ENCODE measurements at regions not wholly inside any gene's neighbourhood (a gene's known extent, or its start where the extent isn't known, plus 50 kb on each side); places are given as distances from the start of the nearest gene placed in this dataset.
A peak's percentile ranks its signal among the peaks of the same experiment; 100 is the strongest.

DNA sequence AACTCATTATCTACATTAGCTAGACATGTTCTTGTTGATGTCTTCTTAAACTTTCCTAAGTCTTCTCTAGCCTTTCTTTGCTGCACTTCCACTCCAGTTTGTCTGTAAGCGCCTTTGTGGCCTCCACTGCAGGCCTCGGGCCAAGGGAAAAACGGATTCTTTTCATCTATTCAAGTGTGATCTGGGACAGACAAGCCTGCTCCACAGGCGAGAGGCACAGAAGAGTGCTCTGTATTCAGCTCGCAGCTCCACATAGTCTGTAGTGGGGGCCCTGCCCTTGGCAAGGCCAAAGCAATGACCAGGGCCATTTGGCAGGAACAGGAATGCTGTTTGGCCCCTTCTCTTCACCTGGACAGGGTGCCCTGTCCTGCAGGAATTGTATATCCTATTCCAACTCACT, 84.1 kb upstream of the BARX2 start:
- POLR2A ChIA-PET (ENCODE audit: unreplicated experiment) = interaction anchor here (0.7 kb wide), 1 partner anchor 34 kb away, joined by 4 read pairs; no protein-coding TSS in a partner anchor
- CTCF ChIA-PET = no interaction called here
- H3K36me3 ChIP-seq (ENCODE audit: low read depth, low read length) = no peaks in the 10 kb centered on the region
- no peaks in the 10 kb centered on the region for H3K9me3 ChIP-seq (ENCODE audit: low read length)
- H3K27me3 ChIP-seq (ENCODE audit: low read length) = no peaks in the 10 kb centered on the region
- TF ChIP-seq, protein P1, sequence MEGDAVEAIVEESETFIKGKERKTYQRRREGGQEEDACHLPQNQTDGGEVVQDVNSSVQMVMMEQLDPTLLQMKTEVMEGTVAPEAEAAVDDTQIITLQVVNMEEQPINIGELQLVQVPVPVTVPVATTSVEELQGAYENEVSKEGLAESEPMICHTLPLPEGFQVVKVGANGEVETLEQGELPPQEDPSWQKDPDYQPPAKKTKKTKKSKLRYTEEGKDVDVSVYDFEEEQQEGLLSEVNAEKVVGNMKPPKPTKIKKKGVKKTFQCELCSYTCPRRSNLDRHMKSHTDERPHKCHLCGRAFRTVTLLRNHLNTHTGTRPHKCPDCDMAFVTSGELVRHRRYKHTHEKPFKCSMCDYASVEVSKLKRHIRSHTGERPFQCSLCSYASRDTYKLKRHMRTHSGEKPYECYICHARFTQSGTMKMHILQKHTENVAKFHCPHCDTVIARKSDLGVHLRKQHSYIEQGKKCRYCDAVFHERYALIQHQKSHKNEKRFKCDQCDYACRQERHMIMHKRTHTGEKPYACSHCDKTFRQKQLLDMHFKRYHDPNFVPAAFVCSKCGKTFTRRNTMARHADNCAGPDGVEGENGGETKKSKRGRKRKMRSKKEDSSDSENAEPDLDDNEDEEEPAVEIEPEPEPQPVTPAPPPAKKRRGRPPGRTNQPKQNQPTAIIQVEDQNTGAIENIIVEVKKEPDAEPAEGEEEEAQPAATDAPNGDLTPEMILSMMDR (conservative IDR thresholded peaks at IDR 0.05; ENCODE audit: low read depth, low read length) = no peak
- TF ChIP-seq EZH2phosphoT487 (IDR thresholded peaks at IDR 0.05; ENCODE audit: borderline replicate concordance, low read length) = no peak
- no peak overlapping the region for H3K9ac ChIP-seq (ENCODE audit: low read length)
- ATAC-seq (no peak), DNase-seq (no peak)
- H4K20me1 ChIP-seq (ENCODE audit: low read length) = no peaks in the 10 kb centered on the region
- no peak overlapping the region for H3K4me2 ChIP-seq (ENCODE audit: low read length)
- no TSS peak for BruUV-seq (replicated peaks)
- no peak overlapping the region for H3K4me3 ChIP-seq (ENCODE audit: low read length)
- peaks cover 10% of the 10 kb centered on the region for H3K4me1 ChIP-seq (ENCODE audit: insufficient read depth, low read length)
- H3K79me2 ChIP-seq (ENCODE audit: low read length) = no peaks in the 10 kb centered on the region
- no peak overlapping the region for H2AFZ ChIP-seq (ENCODE audit: low read length)
- no peaks in the 10 kb centered on the region for H3K9me2 ChIP-seq (replicated peaks; ENCODE audit: low read length)
- H3F3A ChIP-seq (ENCODE audit: low read length, unreplicated experiment) = no peaks in the 10 kb centered on the region
- intact Hi-C loops (cut with micrococcal nuclease) = no loop called here
- no peak overlapping the region for H3K27ac ChIP-seq (ENCODE audit: low read length)

DNA sequence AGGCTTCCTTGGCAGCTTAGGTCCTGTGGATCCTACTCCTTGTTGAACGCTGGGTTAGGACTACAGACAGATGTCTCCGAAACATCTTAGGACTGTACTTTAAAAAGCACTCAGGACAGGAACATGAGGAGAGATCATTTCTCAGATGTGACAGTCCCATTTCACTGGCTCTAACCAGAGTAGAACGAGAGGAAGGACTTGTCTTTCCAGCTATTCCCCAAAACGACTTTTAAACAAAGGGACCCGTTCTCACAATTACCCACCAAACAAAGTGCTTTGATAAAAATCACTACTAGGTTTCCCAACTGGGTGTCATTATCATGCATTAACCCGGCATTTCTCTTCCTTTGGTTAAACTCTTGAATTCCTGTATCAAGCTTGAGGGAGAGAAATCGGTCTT, 84.7 kb upstream of the BARX2 start:
- CTCF ChIA-PET = no interaction called here
- no peak for DNase-seq

DNA sequence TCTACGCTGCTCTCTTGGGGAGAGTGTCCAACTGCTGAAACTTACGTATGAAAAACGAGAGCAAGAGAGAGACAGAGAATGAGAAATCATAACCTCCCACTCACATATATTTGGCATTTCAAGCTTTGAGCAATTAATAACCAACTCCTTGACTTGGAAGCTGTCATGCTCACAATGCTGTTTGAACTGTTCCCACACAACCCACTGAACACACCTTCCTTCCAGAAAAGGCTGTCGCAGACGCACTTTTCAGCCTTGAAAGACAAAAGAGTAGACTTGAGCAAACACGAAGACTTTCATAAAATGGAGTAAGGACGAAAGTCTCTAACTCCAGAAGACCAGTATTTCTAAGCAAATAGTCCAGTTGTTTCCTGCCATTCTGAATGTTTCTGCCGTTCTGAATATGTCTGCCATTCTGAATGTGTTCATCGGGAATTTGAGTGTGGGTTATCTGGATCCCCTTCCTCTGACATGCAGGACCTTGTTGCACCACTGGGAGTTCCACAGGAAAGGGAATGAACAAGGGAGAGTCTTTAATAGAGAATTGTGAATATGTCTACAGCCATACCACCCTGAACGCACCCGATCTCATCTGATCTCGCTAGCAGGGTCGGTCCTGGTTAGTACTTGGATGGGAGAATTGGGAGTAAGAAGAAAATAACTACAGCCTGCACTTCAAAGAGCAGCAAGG, 86.2 kb upstream of the BARX2 start:
- H2AFZ ChIP-seq (ENCODE audit: low read length) = no peak overlapping the region
- POLR2A ChIA-PET (ENCODE audit: unreplicated experiment) = no interaction called here
- no TSS peak for BruUV-seq (replicated peaks)
- intact Hi-C loops (cut with micrococcal nuclease) = no loop called here
- no peak overlapping the region for H3K4me3 ChIP-seq (ENCODE audit: low read length)
- no peaks in the 10 kb centered on the region for H3K27me3 ChIP-seq (ENCODE audit: low read length)
- CTCF ChIA-PET = no interaction called here
- TF ChIP-seq, protein P1 (conservative IDR thresholded peaks at IDR 0.05; ENCODE audit: low read depth, low read length) = peak; percentile 20; the same call in 1 of the 2 replicates
- TF ChIP-seq EZH2phosphoT487 (IDR thresholded peaks at IDR 0.05; ENCODE audit: borderline replicate concordance, low read length) = no peak
- ATAC-seq (no peak), DNase-seq (no peak)
- H3K4me2 ChIP-seq (ENCODE audit: low read length) = no peak overlapping the region
- peaks cover 22% of the 10 kb centered on the region for H3K4me1 ChIP-seq (ENCODE audit: insufficient read depth, low read length)
- H3K9me2 ChIP-seq (replicated peaks; ENCODE audit: low read length) = no peaks in the 10 kb centered on the region
- H4K20me1 ChIP-seq (ENCODE audit: low read length) = no peaks in the 10 kb centered on the region
- H3K79me2 ChIP-seq (ENCODE audit: low read length) = no peaks in the 10 kb centered on the region
- no peaks in the 10 kb centered on the region for H3F3A ChIP-seq (ENCODE audit: low read length, unreplicated experiment)
- H3K27ac ChIP-seq (ENCODE audit: low read length) = no peak overlapping the region
- no peaks in the 10 kb centered on the region for H3K9me3 ChIP-seq (ENCODE audit: low read length)
- H3K9ac ChIP-seq (ENCODE audit: low read length) = no peak overlapping the region
- H3K36me3 ChIP-seq (ENCODE audit: low read depth, low read length) = no peaks in the 10 kb centered on the region

More for the DNA sequence above, 84.7 kb upstream of the BARX2 start:
- no peak for ATAC-seq
- no peaks in the 10 kb centered on the region for H3K9me2 ChIP-seq (replicated peaks; ENCODE audit: low read length)
- H2AFZ ChIP-seq (ENCODE audit: low read length) = no peak overlapping the region
- no peak overlapping the region for H3K27ac ChIP-seq (ENCODE audit: low read length)
- H3K27me3 ChIP-seq (ENCODE audit: low read length) = no peaks in the 10 kb centered on the region
- POLR2A ChIA-PET (ENCODE audit: unreplicated experiment) = interaction anchor here (0.8 kb wide), 1 partner anchor 8 kb away, joined by 4 read pairs; no protein-coding TSS in a partner anchor
- no TSS peak for BruUV-seq (replicated peaks)
- intact Hi-C loops (cut with micrococcal nuclease) = no loop called here
- H4K20me1 ChIP-seq (ENCODE audit: low read length) = no peaks in the 10 kb centered on the region
- H3F3A ChIP-seq (ENCODE audit: low read length, unreplicated experiment) = no peaks in the 10 kb centered on the region
- no peaks in the 10 kb centered on the region for H3K36me3 ChIP-seq (ENCODE audit: low read depth, low read length)
- H3K4me3 ChIP-seq (ENCODE audit: low read length) = no peak overlapping the region
- no peaks in the 10 kb centered on the region for H3K9me3 ChIP-seq (ENCODE audit: low read length)
- H3K79me2 ChIP-seq (ENCODE audit: low read length) = no peaks in the 10 kb centered on the region
- no peak overlapping the region for H3K9ac ChIP-seq (ENCODE audit: low read length)
- TF ChIP-seq, protein P1 (conservative IDR thresholded peaks at IDR 0.05; ENCODE audit: low read depth, low read length) = no peak
- no peak for TF ChIP-seq EZH2 (IDR thresholded peaks at IDR 0.05; ENCODE audit: low read length, unreplicated experiment)
- H3K4me2 ChIP-seq (ENCODE audit: low read length) = no peak overlapping the region
- peaks cover 13% of the 10 kb centered on the region for H3K4me1 ChIP-seq (ENCODE audit: insufficient read depth, low read length)

Data from PC-3 (cell line).